ENCODE measurements at regions not wholly inside any gene's neighbourhood (a gene's known extent, or its start where the extent isn't known, plus 50 kb on each side); places are given as distances from the start of the nearest gene placed in this dataset.

DNA sequence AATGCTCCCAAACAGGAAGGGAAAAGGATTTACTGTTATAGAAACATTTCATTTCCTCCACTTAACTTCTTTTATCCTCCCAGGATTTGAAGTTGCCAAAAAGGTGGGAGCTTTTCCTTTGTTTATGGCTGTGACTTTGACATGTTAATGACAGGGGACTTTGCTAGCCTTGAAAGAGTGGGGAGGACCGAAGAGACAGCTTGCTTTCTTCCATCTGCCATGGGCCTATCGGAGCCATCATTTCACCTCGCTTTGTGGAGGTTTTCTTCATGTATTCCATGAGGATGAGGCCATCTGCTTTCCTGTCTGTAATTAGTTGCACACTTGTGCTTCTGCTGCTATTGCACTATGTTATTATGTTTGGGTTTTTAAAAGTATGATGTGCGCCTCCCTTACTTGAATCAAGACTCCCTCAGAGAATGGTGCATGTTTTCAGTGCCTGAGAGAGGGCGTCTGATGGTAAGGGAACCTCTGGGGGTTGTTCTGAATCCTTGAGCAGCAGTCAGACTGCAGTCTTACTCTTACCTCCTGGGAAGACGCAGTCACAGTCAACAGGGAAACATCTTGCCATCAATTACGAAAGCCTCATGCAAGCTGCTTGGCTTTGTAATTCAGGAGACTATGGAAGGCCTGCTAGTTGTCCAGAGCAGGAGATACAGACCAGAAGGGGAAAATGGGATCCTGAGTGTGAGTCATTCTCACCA lies 173.3 kb upstream of the MGAT5 start:
- H3K4me3 ChIP-seq (replicated peaks; ENCODE audit: low read depth, low read length) = no peak overlapping the region
- TF ChIP-seq, protein P1, sequence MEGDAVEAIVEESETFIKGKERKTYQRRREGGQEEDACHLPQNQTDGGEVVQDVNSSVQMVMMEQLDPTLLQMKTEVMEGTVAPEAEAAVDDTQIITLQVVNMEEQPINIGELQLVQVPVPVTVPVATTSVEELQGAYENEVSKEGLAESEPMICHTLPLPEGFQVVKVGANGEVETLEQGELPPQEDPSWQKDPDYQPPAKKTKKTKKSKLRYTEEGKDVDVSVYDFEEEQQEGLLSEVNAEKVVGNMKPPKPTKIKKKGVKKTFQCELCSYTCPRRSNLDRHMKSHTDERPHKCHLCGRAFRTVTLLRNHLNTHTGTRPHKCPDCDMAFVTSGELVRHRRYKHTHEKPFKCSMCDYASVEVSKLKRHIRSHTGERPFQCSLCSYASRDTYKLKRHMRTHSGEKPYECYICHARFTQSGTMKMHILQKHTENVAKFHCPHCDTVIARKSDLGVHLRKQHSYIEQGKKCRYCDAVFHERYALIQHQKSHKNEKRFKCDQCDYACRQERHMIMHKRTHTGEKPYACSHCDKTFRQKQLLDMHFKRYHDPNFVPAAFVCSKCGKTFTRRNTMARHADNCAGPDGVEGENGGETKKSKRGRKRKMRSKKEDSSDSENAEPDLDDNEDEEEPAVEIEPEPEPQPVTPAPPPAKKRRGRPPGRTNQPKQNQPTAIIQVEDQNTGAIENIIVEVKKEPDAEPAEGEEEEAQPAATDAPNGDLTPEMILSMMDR (IDR thresholded peaks at IDR 0.05; ENCODE audit: low read length, missing control alignments) = no peak
- DNase-seq (ENCODE audit: low read depth) = no peak

DNA sequence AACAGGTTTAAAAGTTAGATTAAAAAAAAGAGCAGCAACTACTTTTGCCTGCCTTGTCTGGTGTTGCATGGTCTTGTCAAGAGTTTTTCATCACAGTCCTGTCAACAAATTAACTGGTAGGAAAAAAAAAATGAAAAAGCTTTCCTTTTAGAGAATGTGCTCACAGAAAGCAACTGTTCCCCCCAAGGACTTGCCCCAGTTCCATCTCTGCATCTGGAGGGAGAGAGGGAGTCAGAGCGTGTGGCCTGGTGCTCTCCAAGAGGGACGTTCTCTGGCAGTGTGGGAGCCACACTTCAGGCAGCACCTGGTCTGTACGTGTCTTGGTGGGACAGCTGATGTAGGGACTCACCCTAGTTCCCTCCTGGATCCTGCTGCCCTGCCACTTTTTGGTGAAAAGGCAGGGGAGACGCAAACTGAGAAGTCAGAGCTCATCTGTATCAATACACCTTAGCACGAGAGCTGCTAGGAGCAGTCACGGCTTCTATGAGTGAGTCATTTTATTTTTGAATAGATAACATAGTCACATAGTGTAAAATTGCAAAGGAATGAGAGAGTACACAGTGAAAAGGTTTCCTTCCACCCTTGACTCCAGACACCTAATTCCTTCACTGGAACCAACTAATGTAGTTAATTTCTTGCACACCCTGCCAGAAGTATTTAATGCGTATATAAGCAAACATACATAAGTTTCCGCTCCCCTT lies 172.5 kb upstream of the MGAT5 start:
- DNase-seq (ENCODE audit: low read depth) = no peak
- no peak overlapping the region for H3K4me3 ChIP-seq (replicated peaks; ENCODE audit: low read depth, low read length)
- TF ChIP-seq, protein P1 (IDR thresholded peaks at IDR 0.05; ENCODE audit: low read length, missing control alignments) = no peak

DNA sequence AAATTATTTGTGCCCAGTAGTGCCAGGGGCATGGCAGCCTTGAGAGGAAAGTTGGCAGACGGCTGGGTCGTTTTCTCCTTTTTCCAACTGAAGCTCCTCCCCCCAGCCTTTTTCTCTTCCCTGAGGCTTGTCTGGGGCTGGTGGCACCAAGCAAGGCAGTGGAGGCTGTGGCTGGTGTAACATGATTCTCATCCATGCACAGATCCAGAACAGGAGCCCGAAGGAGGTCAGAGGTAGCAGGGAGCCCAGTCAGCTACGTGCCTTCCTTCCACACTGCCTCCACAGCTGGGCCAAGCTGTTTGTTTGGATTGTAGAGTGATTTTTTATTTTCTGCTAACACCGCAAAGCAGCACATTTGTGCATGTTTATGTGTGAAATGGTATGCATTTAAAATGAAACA lies 170.3 kb upstream of the MGAT5 start:
- no peak for DNase-seq (ENCODE audit: low read depth)
- TF ChIP-seq, protein P1 (IDR thresholded peaks at IDR 0.05; ENCODE audit: low read length, missing control alignments) = no peak
- H3K4me3 ChIP-seq (replicated peaks; ENCODE audit: low read depth, low read length) = no peak overlapping the region

DNA sequence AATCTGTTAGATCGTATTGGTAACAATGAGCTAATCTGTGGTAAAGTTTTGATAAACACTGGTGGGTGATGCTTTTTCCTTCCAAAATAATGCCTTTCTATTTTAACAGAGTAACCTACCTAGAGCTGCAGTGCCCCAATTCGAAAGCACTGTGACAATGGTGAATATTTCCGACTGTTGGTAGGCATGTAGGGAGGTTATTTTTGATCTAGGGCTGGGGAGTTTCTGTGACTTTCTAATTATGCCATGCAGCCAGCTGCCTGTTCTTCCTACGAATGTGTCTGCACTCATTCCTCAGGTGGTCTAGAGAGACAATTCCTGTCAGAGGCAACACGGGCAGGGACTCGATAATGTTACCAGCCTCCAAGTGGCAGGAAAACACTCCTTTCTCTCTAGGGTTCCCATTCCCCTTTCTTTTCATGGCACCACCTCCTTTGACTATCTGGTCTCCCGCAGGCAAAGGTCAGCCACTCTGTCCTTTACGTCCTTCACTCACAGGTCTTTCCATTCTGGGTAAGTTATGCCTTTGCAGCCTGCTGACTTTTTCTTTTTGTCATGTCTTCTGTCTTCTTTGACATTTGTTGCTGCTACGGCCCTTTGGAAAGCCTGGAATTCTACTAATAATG lies 167.2 kb upstream of the MGAT5 start:
- H3K4me3 ChIP-seq (replicated peaks; ENCODE audit: low read depth, low read length) = no peak overlapping the region
- no peak for DNase-seq (ENCODE audit: low read depth)
- TF ChIP-seq, protein P1 (IDR thresholded peaks at IDR 0.05; ENCODE audit: low read length, missing control alignments) = no peak

DNA sequence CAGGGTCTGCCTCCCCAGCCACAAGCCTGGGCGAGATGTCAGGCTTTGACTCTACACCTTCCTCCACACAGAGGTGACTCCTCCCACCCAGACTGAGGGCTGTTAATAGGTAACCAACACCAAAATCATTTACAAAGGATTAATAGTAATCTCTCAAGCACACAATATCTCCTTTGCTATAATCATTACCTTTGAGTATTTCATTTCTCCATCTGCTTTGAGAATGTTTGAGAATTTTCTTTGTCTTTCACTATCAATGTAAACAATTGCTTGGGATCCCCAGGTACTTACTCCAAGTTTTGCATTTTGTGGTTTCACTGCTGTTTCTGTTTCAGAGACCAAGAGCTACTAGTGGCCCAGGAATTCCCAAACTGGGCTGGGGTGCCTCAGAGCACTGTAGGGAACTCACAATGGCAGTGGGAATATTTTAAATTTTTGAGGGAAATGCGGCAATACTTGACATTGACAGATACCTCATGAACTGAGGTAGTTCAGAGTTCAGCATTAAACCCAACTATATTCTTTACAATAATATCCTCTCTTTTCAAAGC lies 166.4 kb upstream of the MGAT5 start:
- TF ChIP-seq, protein P1 (IDR thresholded peaks at IDR 0.05; ENCODE audit: low read length, missing control alignments) = no peak
- H3K4me3 ChIP-seq (replicated peaks; ENCODE audit: low read depth, low read length) = no peak overlapping the region
- DNase-seq (ENCODE audit: low read depth) = no peak

DNA sequence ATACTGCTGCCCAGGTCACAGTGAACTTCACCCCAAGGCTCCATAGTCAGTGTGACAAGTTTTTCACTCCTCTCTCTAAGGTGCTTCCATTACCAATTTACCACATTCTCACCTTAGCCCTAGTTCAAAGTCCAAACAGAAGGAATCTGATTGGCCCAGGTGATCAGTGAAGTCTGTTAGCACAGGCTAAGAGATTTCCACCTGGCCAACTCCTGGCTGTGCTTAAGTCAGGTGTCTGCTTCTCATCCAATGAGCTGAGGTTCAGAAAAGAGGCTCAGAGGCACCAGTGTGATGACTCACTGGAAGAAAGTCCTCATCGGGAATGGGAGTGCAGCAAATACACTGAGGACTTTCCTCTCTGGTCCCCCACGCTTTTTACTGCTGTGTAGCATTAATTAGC lies 164.4 kb upstream of the MGAT5 start:
- TF ChIP-seq, protein P1 (IDR thresholded peaks at IDR 0.05; ENCODE audit: low read length, missing control alignments) = no peak
- DNase-seq (ENCODE audit: low read depth) = no peak
- no peak overlapping the region for H3K4me3 ChIP-seq (replicated peaks; ENCODE audit: low read depth, low read length)
